ENCODE measurements at regions not wholly inside any gene's neighbourhood (a gene's known extent, or its start where the extent isn't known, plus 50 kb on each side); places are given as distances from the start of the nearest gene placed in this dataset.

- H3K9me3 ChIP-seq (replicated peaks; ENCODE audit: control insufficient read depth, insufficient read depth, low read depth, low read length) = no peaks in the 10 kb centered on the region
- TF ChIP-seq ZNF764 (CRISPR knock-in tag; IDR thresholded peaks at IDR 0.05; ENCODE audit: low read depth) (no peak), DIDO1 (tag; IDR thresholded peaks at IDR 0.05; ENCODE audit: low read depth) (no peak), ZNF174 (CRISPR knock-in tag; IDR thresholded peaks at IDR 0.05) (no peak)
- H4K20me1 ChIP-seq (replicated peaks; ENCODE audit: control insufficient read depth, insufficient read depth, low read length) = no peaks in the 10 kb centered on the region
- no peaks in the 10 kb centered on the region for H3K4me1 ChIP-seq (replicated peaks in 1 of 2; ENCODE audit: control insufficient read depth in 2 of 2, insufficient read depth in 2 of 2, low read length in 2 of 2)
- DNase-seq (ENCODE audit: extremely low read depth in 1 of 4, low spot score in 3 of 4) = no peak
- in situ Hi-C loops (cut with MboI) (no loop called here), intact Hi-C loops (cut with micrococcal nuclease) (no loop called here)
- H3K4me2 ChIP-seq (ENCODE audit: insufficient read depth, low read length) = no peak overlapping the region
- FAIRE-seq = no peak
- no peaks in the 10 kb centered on the region for H3K9me1 ChIP-seq (ENCODE audit: control insufficient read depth, insufficient read depth, low read length)
- BruUV-seq (replicated peaks) = no TSS peak
- ChIA-PET POLR2A (no interaction called here), CTCF (ENCODE audit: low intra/inter-chr PET ratio) (no interaction called here)
- H3K27me3 ChIP-seq (ENCODE audit: control insufficient read depth in 2 of 2, insufficient read depth in 2 of 2, low read length in 2 of 2) = no peaks in the 10 kb centered on the region
- no peak for ATAC-seq
- no peaks in the 10 kb centered on the region for H3K79me2 ChIP-seq (ENCODE audit: control insufficient read depth, insufficient read depth, low read length)
- H2AFZ ChIP-seq (ENCODE audit: low read depth, low read length) = no peak overlapping the region
- no peak overlapping the region for H3K9ac ChIP-seq (ENCODE audit: insufficient read depth in 1 of 2, low read depth in 2 of 2, low read length in 2 of 2)
- H3K27ac ChIP-seq (ENCODE audit: extremely low read depth, low read depth, low read length) = no peak overlapping the region
- no peak overlapping the region for H3K4me3 ChIP-seq
- no peaks in the 10 kb centered on the region for H3K36me3 ChIP-seq (ENCODE audit: control insufficient read depth, insufficient read depth, low read length)
Measured at GRCh38 chr5:143547342-143547741, 143.9 kb upstream of the NR3C1 start.

- ChIA-PET CTCF (ENCODE audit: low intra/inter-chr PET ratio) (no interaction called here), POLR2A (no interaction called here)
- Histone ChIP-seq H3K9ac (ENCODE audit: insufficient read depth in 1 of 2, low read depth in 2 of 2, low read length in 2 of 2) (no peak overlapping the region), H3K27me3 (ENCODE audit: control insufficient read depth in 2 of 2, insufficient read depth in 2 of 2, low read length in 2 of 2) (no peaks in the 10 kb centered on the region), H3K4me1 (replicated peaks in 1 of 2; ENCODE audit: control insufficient read depth in 2 of 2, insufficient read depth in 2 of 2, low read length in 2 of 2) (no peaks in the 10 kb centered on the region), H3K79me2 (ENCODE audit: control insufficient read depth, insufficient read depth, low read length) (no peaks in the 10 kb centered on the region), H2AFZ (ENCODE audit: low read depth, low read length) (no peak overlapping the region), H3K9me3 (replicated peaks; ENCODE audit: control insufficient read depth, insufficient read depth, low read depth, low read length) (no peaks in the 10 kb centered on the region), H3K9me1 (ENCODE audit: control insufficient read depth, insufficient read depth, low read length) (no peaks in the 10 kb centered on the region), H4K20me1 (replicated peaks; ENCODE audit: control insufficient read depth, insufficient read depth, low read length) (no peaks in the 10 kb centered on the region), H3K4me3 (no peak overlapping the region), H3K36me3 (ENCODE audit: control insufficient read depth, insufficient read depth, low read length) (no peaks in the 10 kb centered on the region), H3K27ac (ENCODE audit: extremely low read depth, low read depth, low read length) (no peak overlapping the region), H3K4me2 (ENCODE audit: insufficient read depth, low read length) (no peak overlapping the region)
- intact Hi-C loops (cut with micrococcal nuclease) = no loop called here
- BruUV-seq (replicated peaks) = no TSS peak
- DNase-seq (ENCODE audit: extremely low read depth in 1 of 4, low spot score in 3 of 4) (no peak), ATAC-seq (no peak), FAIRE-seq (no peak)
- in situ Hi-C loops (cut with MboI) = no loop called here
- TF ChIP-seq NFXL1 (CRISPR knock-in tag; IDR thresholded peaks at IDR 0.05) = no peak
- no peak for TF ChIP-seq CUX1 (CRISPR knock-in tag; IDR thresholded peaks at IDR 0.05)
- TF ChIP-seq TOE1 (IDR thresholded peaks at IDR 0.05; ENCODE audit: borderline replicate concordance) = no peak
- no peak for TF ChIP-seq TOE1 (CRISPR knock-in tag; IDR thresholded peaks at IDR 0.05; ENCODE audit: borderline replicate concordance, low read depth)
- TF ChIP-seq ZBTB26 (CRISPR knock-in tag; IDR thresholded peaks at IDR 0.05) = no peak
- no peak for TF ChIP-seq TGIF2 (CRISPR knock-in tag; IDR thresholded peaks at IDR 0.05)
- TF ChIP-seq RAD21 (CRISPR knock-in tag; conservative IDR thresholded peaks at IDR 0.05 in 1 of 2, IDR thresholded peaks at IDR 0.05 in 1 of 2) = no peak
Measured at GRCh38 chr5:143546394-143546793, 142.9 kb upstream of the NR3C1 start.

Data from K562 (cell line).